Osteocyte (in vitro differentiated cells): ENCODE measurements at regions not wholly inside any gene's neighbourhood (a gene's known extent, or its start where the extent isn't known, plus 50 kb on each side); places are given as distances from the start of the nearest gene placed in this dataset.
"Not testable (repeated sequence)": the region's sequence is repeated elsewhere in the genome, so short reads cannot be mapped to it uniquely, and the experiment has no call there.

Experiments
- DNase-seq: peaks from one replicate; pipeline ENCODE4 v3.0.0; 2021; ENCODE audit warnings: mixed read lengths; ENCODE audit not compliant: unreplicated experiment; ENCODE audit errors: extremely low spot score
- H3K27ac Mint-ChIP-seq: one replicate; pipeline ENCODE4 v1.8.0; 2021; ENCODE audit warnings: mild to moderate bottlenecking, mixed read lengths; ENCODE audit not compliant: unreplicated experiment
- H3K27me3 Mint-ChIP-seq: one replicate; pipeline ENCODE4 v1.8.0; 2021; ENCODE audit warnings: mixed read lengths; ENCODE audit not compliant: unreplicated experiment
- H3K36me3 Mint-ChIP-seq: one replicate; pipeline ENCODE4 v1.8.0; 2021; ENCODE audit warnings: mixed read lengths; ENCODE audit not compliant: unreplicated experiment
- H3K4me1 Mint-ChIP-seq: one replicate; pipeline ENCODE4 v1.8.0; 2021; ENCODE audit warnings: mixed read lengths; ENCODE audit not compliant: unreplicated experiment
- H3K4me3 Mint-ChIP-seq: one replicate; pipeline ENCODE4 v1.8.0; 2021; ENCODE audit warnings: mild to moderate bottlenecking, moderate library complexity, mixed read lengths; ENCODE audit not compliant: unreplicated experiment
- H3K9me3 Mint-ChIP-seq: one replicate; pipeline ENCODE4 v1.8.0; 2021; ENCODE audit warnings: mixed read lengths; ENCODE audit not compliant: unreplicated experiment
- CTCF ChIP-seq: fragments of 200-600 bp; sonication (generic); IDR thresholded peaks from 2 replicates; pipeline ENCODE4 v1.5.0; 2021; ENCODE audit warnings: antibody characterized with exemption, mild to moderate bottlenecking, moderate library complexity

- Mint-ChIP-seq H3K36me3 (no peaks in the 10 kb centered on the region), H3K4me1 (peaks cover 24% of the 10 kb centered on the region), H3K9me3 (peaks cover 4% of the 10 kb centered on the region), H3K27me3 (no peaks in the 10 kb centered on the region), H3K4me3 (no peak overlapping the region), H3K27ac (no peak overlapping the region)
- DNase-seq = no peak
- TF ChIP-seq CTCF = no peak
These were observed 588.9 kb upstream of the TLE4 start for GRCh38 chr9:78982849-78983248.

- Mint-ChIP-seq H3K4me1 (peaks cover 33% of the 10 kb centered on the region), H3K27ac (no peak overlapping the region), H3K4me3 (no peak overlapping the region), H3K9me3 (peaks cover 4% of the 10 kb centered on the region), H3K36me3 (no peaks in the 10 kb centered on the region), H3K27me3 (no peaks in the 10 kb centered on the region)
- no peak for TF ChIP-seq CTCF
- no peak for DNase-seq
These were observed 586.6 kb upstream of the TLE4 start for GRCh38 chr9:78985084-78985738.

GRCh38 chr9:78986446-78986845 is 585.3 kb upstream of the TLE4 start:
- DNase-seq = no peak
- H3K4me1 Mint-ChIP-seq = peaks cover 36% of the 10 kb centered on the region
- no peak overlapping the region for H3K4me3 Mint-ChIP-seq
- no peaks in the 10 kb centered on the region for H3K36me3 Mint-ChIP-seq
- no peaks in the 10 kb centered on the region for H3K27me3 Mint-ChIP-seq
- TF ChIP-seq CTCF = no peak
- H3K27ac Mint-ChIP-seq = no peak overlapping the region
- H3K9me3 Mint-ChIP-seq = peaks cover 4% of the 10 kb centered on the region

- H3K9me3 Mint-ChIP-seq = peaks cover 4% of the 10 kb centered on the region
- peaks cover 35% of the 10 kb centered on the region for H3K4me1 Mint-ChIP-seq
- no peak overlapping the region for H3K27ac Mint-ChIP-seq
- no peaks in the 10 kb centered on the region for H3K27me3 Mint-ChIP-seq
- no peak overlapping the region for H3K4me3 Mint-ChIP-seq
- no peak for TF ChIP-seq CTCF
- H3K36me3 Mint-ChIP-seq = no peaks in the 10 kb centered on the region
- no peak for DNase-seq
These were observed 582.6 kb upstream of the TLE4 start for GRCh38 chr9:78989031-78989658.

GRCh38 chr9:78994471-78994870 is 577.3 kb upstream of the TLE4 start:
- no peaks in the 10 kb centered on the region for H3K27me3 Mint-ChIP-seq
- H3K4me1 Mint-ChIP-seq = peaks cover 8% of the 10 kb centered on the region
- H3K36me3 Mint-ChIP-seq = no peaks in the 10 kb centered on the region
- H3K9me3 Mint-ChIP-seq = peaks cover 11% of the 10 kb centered on the region
- no peak for DNase-seq
- no peak for TF ChIP-seq CTCF
- H3K27ac Mint-ChIP-seq = no peak overlapping the region
- H3K4me3 Mint-ChIP-seq = no peak overlapping the region

- H3K4me1 Mint-ChIP-seq, H3K36me3 Mint-ChIP-seq, H3K4me3 Mint-ChIP-seq: not testable (repeated sequence)
These were observed 576.8 kb upstream of the TLE4 start for GRCh38 chr9:78994974-78995373.

More at GRCh38 chr9:78994974-78995373, 576.8 kb upstream of the TLE4 start:
- DNase-seq, H3K27ac Mint-ChIP-seq, H3K27me3 Mint-ChIP-seq: not testable (repeated sequence)
- peaks cover 16% of the 10 kb centered on the region for H3K9me3 Mint-ChIP-seq
